Kasumi-1 (cell line): ENCODE measurements at regions not wholly inside any gene's neighbourhood (a gene's known extent, or its start where the extent isn't known, plus 50 kb on each side); places are given as distances from the start of the nearest gene placed in this dataset.
"Not testable (repeated sequence)": the region's sequence is repeated elsewhere in the genome, so short reads cannot be mapped to it uniquely, and the experiment has no call there.

Source experiments
- DNase-seq, 2 experiments: peaks; one replicate each; lab custom pipeline; 2025; lab: John Stamatoyannopoulos, UW

GRCh38 chr16:59404509-59404908, 670.4 kb upstream of the GOT2 start:
- no peak for DNase-seq

GRCh38 chr16:59400830-59401229, 666.7 kb upstream of the GOT2 start:
- DNase-seq, result no peak

DNA sequence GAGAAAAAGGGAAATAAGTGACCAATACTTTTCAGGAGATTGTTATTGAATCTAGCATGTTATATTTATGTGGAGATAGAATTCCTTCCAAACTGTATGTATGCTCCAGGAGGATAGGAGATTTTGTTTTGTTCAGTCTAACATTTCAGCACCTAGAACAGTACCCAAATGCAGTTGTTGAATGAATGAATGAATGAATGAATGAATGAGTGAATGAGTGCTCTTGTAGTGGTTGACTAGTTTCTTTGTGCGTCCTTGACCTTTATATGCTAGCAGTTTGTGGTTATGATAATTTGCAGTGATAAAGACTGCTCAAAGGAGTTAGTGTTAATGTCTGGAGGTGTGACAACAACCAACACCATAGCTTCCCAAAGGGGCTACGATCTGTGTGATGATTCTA, 663.5 kb upstream of the GOT2 start:
- DNase-seq, result no peak

DNA sequence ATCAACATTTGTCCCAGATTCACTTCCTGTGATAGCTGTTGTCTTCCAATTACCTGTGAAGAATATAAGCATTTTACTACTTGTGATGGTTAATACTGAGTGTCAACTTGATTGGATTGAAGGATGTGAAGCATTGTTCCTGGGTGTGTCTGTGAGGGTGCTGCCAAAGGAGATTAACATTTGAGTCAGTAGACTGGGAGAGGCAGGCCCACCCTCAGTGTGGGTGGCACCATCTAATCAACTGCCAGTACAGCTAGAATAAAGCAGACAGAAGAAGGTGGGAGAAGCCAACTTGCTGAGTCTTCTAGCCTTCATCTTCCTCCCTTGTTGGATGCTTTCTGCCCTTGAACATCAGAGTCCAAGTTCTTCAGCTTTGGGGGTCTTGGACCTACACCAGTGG, 660.4 kb upstream of the GOT2 start:
- DNase-seq, result no peak

- DNase-seq, result no peak
These were observed 658.8 kb upstream of the GOT2 start for GRCh38 chr16:59392911-59393310.

DNA sequence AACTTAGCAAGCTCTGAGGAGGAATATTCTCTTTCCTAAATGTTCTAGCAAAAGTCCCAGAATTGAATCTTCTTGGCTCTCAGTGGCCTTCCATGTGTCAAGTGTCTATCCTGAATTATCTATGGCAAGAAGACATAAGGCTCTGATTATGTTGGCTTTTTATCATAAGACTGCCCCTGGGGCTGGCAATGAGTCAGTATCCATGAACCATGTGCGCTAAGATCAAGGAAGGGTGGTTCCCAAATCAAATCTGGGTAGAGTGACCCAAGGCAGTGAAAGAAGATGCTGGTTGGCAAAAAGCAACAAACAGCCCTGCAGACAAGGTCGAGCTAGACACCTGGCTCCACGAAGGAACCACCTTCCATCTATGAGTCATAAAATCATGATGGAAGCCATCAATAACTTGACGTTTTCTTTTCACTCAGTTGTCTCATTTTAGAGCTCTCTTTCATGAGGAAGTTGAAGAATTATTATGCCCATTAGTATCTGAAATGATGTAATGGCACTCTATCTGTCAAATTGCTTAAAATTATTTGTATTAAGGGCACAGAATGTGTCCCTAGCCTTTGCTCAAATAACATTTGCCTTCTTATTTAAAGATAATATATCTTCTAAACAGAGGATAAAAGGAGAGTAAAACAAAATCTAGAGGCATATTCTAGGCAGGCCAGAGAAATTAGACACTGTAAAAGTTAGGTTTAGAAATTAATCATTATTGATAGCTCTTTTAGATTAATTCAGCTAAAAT, 657.7 kb upstream of the GOT2 start:
- no peak for DNase-seq

DNA sequence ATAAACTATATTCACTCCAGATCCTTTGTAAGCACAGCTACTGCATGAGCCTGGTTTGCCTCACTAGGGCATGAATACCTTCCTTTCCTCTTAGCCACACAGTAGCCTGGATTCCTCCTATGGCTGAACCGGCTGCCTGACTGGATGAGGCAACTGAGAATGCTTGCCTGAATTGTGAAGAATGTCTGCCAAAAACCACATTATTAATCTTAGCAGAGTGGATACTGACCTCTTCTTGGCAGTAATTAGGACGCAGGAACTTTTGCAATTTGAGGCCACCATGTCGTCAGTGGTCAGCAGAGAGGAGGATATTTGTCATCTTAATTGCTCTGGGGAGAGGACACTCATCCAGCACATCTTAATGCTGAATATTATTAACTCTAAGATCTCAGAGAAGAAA, 651.8 kb upstream of the GOT2 start:
- DNase-seq, result no peak

DNA sequence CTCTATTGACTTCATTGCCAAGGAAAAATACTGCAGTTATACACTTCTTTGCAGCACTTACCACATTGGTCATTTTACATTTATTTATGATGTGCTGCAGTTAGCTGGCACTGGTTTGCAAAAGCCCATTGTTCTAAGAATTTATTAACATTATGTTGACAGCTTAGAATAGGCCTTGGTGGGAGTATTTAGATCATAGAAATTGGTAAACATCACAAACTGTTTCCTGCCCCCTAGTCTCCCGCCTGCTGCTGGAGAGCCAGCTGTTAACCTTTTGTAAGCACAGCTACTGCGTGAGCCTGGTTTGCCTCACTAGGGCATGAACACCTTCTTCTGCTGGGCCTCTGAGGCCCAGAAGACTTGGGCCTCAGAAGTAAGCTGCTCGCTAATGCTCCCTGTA, 651.4 kb upstream of the GOT2 start:
- no peak for DNase-seq

DNA sequence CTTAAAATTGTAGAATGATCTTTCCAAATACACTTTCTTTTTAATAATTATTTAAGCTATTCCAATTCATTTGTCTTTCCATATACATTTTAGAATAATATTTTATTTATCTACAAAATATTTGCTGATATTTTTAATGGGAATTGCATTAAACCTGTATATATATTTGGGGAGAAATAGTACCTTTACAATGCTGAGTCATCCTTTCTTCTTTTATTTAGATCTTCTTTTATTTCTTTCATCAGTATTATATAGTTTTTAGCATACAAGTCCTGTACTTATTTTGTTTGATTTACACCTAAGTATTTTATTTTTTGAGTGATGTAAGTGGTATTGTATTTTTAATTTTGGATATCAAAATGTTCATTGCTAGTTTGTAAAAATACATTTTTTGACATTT, 639.5 kb upstream of the GOT2 start:
- DNase-seq, result no peak

- DNase-seq, result no peak
These were observed 636.6 kb upstream of the GOT2 start for GRCh38 chr16:59370717-59371116.

DNA sequence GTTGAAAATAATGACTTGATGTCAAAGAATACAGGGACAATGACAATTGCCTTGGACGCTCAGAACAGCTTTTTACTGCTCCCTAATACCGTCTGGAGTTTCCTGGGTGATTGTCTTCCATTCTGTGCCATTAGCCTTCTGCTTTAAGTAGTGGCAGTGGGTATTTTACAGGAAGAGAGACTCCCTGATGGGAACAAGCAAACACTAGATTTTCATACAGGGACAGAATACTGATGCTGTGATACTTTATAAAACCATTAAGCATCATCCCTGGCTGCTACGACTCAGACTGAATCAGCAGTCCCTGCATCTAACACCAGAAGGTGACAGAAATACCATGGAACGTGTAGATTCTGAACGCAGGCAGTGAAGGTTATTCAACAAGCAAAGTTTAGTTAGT, 635.4 kb upstream of the GOT2 start:
- DNase-seq, result no peak

DNA sequence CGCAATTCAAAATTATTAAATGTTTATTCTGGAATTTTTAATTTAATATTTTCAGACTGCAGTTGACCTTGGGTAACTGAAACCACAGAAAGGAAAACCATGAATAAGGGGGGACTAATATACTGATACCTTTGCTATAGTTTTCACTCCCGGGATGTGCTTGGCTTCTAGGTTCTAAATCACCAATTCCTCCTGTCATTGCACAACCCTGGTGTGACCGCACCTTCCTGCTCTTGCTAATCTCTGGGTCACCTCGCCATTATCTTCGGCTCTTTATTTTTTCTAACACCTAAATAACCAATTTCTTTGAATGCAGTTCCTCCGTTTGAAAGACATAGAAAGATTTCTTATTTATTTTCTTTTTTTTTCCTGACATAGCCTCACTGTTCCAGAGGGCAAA, 634.5 kb upstream of the GOT2 start:
- no peak for DNase-seq

DNA sequence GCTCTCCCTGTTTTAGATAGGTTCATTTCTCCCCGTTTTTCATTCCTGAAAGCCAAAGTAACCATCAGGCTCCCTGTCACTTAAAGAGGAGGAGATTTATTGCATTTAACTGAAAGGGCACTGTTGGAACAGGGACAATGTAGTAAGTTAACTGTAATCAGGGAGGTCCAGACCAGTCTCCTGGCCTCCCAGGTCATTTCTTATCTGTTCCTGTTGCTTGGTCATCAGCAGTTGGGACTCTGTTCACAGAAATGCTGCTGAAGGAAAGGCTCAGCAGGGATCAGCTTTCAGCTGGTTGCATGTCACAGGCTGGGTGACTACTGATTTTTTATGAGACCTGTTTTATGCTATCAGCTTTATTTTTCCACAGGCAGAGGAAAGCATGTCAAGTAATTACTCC, 622.6 kb upstream of the GOT2 start:
- no peak for DNase-seq

DNA sequence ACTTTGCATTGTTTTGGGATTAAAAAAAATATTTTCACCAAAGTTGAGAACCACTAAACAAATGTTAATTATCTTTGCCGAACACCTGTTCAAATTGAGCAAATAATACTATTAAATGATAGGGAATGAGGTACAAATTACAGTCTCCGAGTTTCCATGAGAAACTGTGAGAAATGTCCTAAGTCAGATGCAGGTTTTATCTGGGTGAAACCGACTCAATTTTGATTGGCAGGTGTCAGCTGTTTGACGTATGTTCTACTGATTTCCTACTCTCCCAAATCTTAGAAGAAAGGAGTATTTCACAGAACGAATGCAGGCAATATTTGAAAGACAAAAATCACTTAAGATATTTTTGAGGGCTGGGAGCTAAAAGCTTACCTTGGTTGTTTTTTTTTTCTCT, 622.0 kb upstream of the GOT2 start:
- DNase-seq, result no peak

DNA sequence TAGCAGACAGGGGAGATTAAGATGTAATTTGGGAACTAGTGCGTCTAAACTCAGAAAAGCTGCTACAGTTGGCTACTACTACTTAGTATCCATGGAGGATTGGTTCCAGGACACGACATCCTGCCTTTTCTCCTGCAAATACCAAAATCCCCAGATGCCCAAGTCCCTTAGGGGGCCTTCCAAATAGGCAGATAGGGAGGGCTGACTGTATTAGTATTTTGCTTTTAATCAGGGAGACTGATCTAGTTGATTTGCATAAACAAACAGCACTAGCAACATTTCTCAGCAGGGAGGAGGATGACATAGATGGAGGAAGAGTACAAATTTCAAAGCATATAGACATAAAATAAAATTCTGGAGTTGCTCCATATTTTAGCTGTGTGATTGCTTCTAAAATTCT, 621.6 kb upstream of the GOT2 start:
- DNase-seq, result no peak

GRCh38 chr16:59351305-59351903, 617.3 kb upstream of the GOT2 start:
- no peak for DNase-seq

GRCh38 chr16:59350670-59351069, 616.6 kb upstream of the GOT2 start:
- no peak for DNase-seq

GRCh38 chr16:59342669-59343068, 608.6 kb upstream of the GOT2 start:
- DNase-seq, result no peak

DNA sequence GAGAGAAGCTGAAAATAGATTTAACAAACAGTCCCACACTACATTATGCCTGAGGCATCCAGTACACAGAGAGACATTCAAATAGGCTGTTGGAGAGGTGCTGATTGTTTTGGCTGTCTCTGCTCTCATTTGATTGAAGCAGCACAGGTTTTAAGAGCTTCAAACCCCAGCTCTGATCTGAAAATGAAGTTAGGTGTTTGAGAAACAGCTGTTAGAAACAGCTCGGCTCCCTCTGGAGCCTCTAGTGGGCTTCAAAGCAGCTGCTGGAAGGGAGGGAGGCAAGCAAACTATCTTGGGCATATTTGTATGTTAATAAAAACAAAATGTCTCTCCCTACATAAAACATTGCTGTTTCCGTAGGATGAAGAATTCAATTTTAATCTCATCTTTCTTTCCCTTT, 607.3 kb upstream of the GOT2 start:
- no peak for DNase-seq

DNA sequence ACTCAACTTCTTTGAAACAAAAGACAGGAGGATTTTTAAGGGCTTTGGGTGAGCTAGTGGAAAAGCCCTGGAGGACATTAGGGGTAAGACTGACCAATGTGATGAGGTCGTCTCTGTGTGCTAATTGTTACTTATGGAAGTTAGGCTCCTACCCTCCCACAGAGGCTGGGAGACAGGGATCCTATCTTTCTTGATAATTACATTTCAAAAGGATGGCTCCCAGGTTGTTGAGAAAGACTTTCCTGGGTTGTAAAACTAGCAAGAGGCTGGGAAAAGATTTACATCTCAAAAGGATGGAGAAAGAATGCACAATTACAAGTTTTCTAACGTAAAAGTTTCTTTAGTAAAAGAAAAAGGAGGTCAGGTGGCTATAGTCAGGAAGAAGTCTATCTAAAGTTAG, 605.8 kb upstream of the GOT2 start:
- no peak for DNase-seq

DNA sequence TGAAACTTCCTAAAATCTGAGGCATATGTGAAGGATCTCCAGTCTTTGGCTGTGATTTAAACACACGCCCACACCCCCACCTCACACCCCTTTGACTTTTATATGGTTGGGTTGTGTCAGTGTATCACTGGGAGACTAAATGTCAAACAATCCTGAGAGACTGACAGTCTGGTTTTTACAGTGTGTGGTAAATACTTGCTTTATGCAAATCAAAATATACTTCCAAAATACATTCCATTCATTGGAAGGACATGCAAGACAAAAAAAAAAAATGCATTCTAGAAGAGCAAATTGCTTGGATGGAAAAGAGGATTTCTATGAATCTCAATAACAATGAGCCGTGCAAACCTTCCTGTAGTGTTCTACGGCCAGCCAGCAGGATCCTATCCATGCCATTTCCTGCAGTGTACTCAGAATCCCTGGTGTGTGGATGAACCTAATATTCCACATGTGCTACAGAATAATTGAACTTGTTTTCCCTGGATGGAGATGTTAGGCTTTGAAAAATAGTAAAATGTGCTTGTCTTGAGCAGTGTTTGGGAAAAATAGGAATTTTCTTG, 602.1 kb upstream of the GOT2 start:
- DNase-seq, result no peak

DNA sequence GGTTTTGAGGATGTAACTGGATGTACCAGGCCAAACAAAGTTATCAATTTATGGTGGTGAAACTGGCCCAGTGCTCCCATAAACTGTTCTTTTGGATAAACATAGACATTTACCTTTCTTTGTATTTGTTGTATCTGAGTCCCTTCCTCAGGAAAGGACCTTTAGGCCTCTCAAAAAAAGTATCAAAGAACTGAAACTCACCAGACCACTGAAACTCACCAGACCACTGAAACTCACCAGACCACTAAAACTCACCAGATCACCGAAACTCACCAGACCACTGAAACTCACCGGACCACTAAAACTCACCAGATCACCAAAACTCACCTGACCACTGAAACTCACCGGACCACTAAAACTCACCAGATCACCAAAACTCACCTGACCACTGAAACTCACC, 597.6 kb upstream of the GOT2 start:
- not testable (repeated sequence) for DNase-seq

GRCh38 chr16:59330019-59330670, 596.0 kb upstream of the GOT2 start:
- no peak for DNase-seq
